ENCODE measurements at regions not wholly inside any gene's neighbourhood (a gene's known extent, or its start where the extent isn't known, plus 50 kb on each side); places are given as distances from the start of the nearest gene placed in this dataset.

DNA sequence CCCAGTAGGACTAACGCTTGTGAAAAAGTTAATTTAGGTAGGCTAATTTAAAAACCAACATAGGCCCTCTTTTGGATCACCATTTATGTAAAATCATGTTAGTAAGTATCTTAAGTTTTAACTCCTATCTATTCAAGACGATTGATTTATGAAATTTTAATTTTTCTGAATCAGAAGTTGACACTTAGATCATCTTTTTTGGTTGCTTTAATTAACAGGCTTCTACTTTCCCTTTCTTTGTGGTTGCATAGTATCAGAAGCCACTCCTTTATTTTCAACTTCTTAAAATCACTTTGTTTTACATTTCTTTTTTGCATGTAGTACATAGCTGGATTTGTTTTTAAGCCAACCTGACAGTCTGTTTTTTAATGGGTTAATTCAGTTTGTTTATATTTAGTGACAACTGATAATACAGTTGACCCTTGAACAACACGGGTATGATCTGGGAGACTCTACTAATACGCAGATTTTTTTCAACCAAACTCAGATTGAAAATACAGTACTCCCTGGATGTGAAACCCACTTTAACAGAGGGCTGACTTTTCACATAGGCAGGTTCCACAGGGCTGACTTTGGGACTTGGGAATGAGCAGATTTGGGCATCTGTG lies 69.7 kb upstream of the SYPL1 start:
- no peak for TF ChIP-seq YY1 (IDR thresholded peaks at IDR 0.05; ENCODE audit: insufficient read depth, insufficient read length)
- TF ChIP-seq ZNF274 (IDR thresholded peaks at IDR 0.05; ENCODE audit: low read depth, low read length), result no peak
